ENCODE measurements at regions not wholly inside any gene's neighbourhood (a gene's known extent, or its start where the extent isn't known, plus 50 kb on each side); places are given as distances from the start of the nearest gene placed in this dataset.

- DNase-seq: no peak
- Histone ChIP-seq H3K36me3 (ENCODE audit: control insufficient read depth, insufficient read depth, low read length) (no peaks in the 10 kb centered on the region), H3K4me3 (ENCODE audit: low read length) (no peak overlapping the region), H3K9me3 (ENCODE audit: control insufficient read depth, low read length) (peaks cover 12% of the 10 kb centered on the region), H3K4me1 (ENCODE audit: control insufficient read depth, insufficient read depth, low read length) (no peaks in the 10 kb centered on the region), H3K27ac (ENCODE audit: low read depth, low read length) (no peak overlapping the region), H3K9ac (ENCODE audit: extremely low read depth, low read length, poor library complexity, severe bottlenecking) (no peak overlapping the region), H3K27me3 (ENCODE audit: control insufficient read depth, insufficient read depth, low read length, poor library complexity, severe bottlenecking) (no peaks in the 10 kb centered on the region)
- TF ChIP-seq CTCF (conservative IDR thresholded peaks at IDR 0.05): no peak
- H3K27me3 Mint-ChIP-seq (ENCODE audit: insufficient read depth): no peaks in the 10 kb centered on the region
- H3K36me3 Mint-ChIP-seq (ENCODE audit: low read depth): no peaks in the 10 kb centered on the region
- no peak overlapping the region for H3K27ac Mint-ChIP-seq
- peaks cover 2% of the 10 kb centered on the region for H3K4me1 Mint-ChIP-seq
- peaks cover 16% of the 10 kb centered on the region for H3K9me3 Mint-ChIP-seq
- WGBS, 2 experiments (ENCODE audit: insufficient coverage in 1 of 2, insufficient read length in 1 of 2): 96 to 100% methylated on average over 4 to 5 of the region's 5 CpGs
- no peak overlapping the region for H3K4me3 Mint-ChIP-seq
Observed at GRCh38 chr4:30525662-30526315, 194.4 kb upstream of the PCDH7 start.

GRCh38 chr4:30535255-30535654 lies 184.9 kb upstream of the PCDH7 start:
- H3K9me3 ChIP-seq (ENCODE audit: control insufficient read depth, low read length): no peaks in the 10 kb centered on the region
- WGBS, 2 experiments (ENCODE audit: insufficient coverage in 1 of 2, insufficient read length in 1 of 2): 98% methylated on average over 3 of the region's 3 CpGs; no CpG with 5 or more reads in 1 of the 2 experiments
- Mint-ChIP-seq H3K4me1 (no peaks in the 10 kb centered on the region), H3K27me3 (ENCODE audit: insufficient read depth) (no peaks in the 10 kb centered on the region), H3K36me3 (ENCODE audit: low read depth) (no peaks in the 10 kb centered on the region), H3K4me3 (no peak overlapping the region), H3K9me3 (peaks cover 2% of the 10 kb centered on the region), H3K27ac (no peak overlapping the region)
- H3K27me3 ChIP-seq (ENCODE audit: control insufficient read depth, insufficient read depth, low read length, poor library complexity, severe bottlenecking): no peaks in the 10 kb centered on the region
- H3K9ac ChIP-seq (ENCODE audit: extremely low read depth, low read length, poor library complexity, severe bottlenecking): no peak overlapping the region
- no peaks in the 10 kb centered on the region for H3K4me1 ChIP-seq (ENCODE audit: control insufficient read depth, insufficient read depth, low read length)
- no peak for TF ChIP-seq CTCF (conservative IDR thresholded peaks at IDR 0.05)
- H3K4me3 ChIP-seq (ENCODE audit: low read length): no peak overlapping the region
- no peaks in the 10 kb centered on the region for H3K36me3 ChIP-seq (ENCODE audit: control insufficient read depth, insufficient read depth, low read length)
- DNase-seq: no peak
- no peak overlapping the region for H3K27ac ChIP-seq (ENCODE audit: low read depth, low read length)

- Histone ChIP-seq H3K27me3 (ENCODE audit: control insufficient read depth, insufficient read depth, low read length, poor library complexity, severe bottlenecking) (no peaks in the 10 kb centered on the region), H3K4me3 (ENCODE audit: low read length) (no peak overlapping the region), H3K27ac (ENCODE audit: low read depth, low read length) (no peak overlapping the region), H3K36me3 (ENCODE audit: control insufficient read depth, insufficient read depth, low read length) (no peaks in the 10 kb centered on the region), H3K4me1 (ENCODE audit: control insufficient read depth, insufficient read depth, low read length) (no peaks in the 10 kb centered on the region), H3K9me3 (ENCODE audit: control insufficient read depth, low read length) (no peaks in the 10 kb centered on the region), H3K9ac (ENCODE audit: extremely low read depth, low read length, poor library complexity, severe bottlenecking) (no peak overlapping the region)
- no peak for DNase-seq
- 90 to 100% methylated on average over 1 to 2 of the region's 2 CpGs for WGBS, 2 experiments (ENCODE audit: insufficient coverage in 1 of 2, insufficient read length in 1 of 2)
- Mint-ChIP-seq H3K27ac (no peak overlapping the region), H3K9me3 (peaks cover 4% of the 10 kb centered on the region), H3K36me3 (ENCODE audit: low read depth) (no peaks in the 10 kb centered on the region), H3K4me1 (no peaks in the 10 kb centered on the region), H3K27me3 (ENCODE audit: insufficient read depth) (no peaks in the 10 kb centered on the region), H3K4me3 (no peak overlapping the region)
- TF ChIP-seq CTCF (conservative IDR thresholded peaks at IDR 0.05): no peak
Observed at GRCh38 chr4:30536231-30536630, 183.9 kb upstream of the PCDH7 start.
